ENCODE measurements at regions not wholly inside any gene's neighbourhood (a gene's known extent, or its start where the extent isn't known, plus 50 kb on each side); places are given as distances from the start of the nearest gene placed in this dataset.

GRCh38 chr20:10134176-10134575, 84.5 kb upstream of the SNAP25 start:
- ATAC-seq (ENCODE audit: low read depth in 2 of 2) (no peak), DNase-seq (no peak)
- no peak overlapping the region for H3K27ac Mint-ChIP-seq
- no peaks in the 10 kb centered on the region for H3K4me1 Mint-ChIP-seq
- peaks cover 0 to 1% (median 0%) of the 10 kb centered on the region in 7 donors for H3K9me3 Mint-ChIP-seq
- H3K4me3 Mint-ChIP-seq, result no peak overlapping the region
- no peaks in the 10 kb centered on the region for H3K36me3 Mint-ChIP-seq
- H3K27me3 Mint-ChIP-seq, result peaks cover 6 to 8% (median 6%) of the 10 kb centered on the region in 3 donors

GRCh38 chr20:10135438-10135837, 83.2 kb upstream of the SNAP25 start:
- Mint-ChIP-seq H3K4me1 (no peaks in the 10 kb centered on the region), H3K36me3 (no peaks in the 10 kb centered on the region), H3K9me3 (peaks cover 0 to 1% (median 0%) of the 10 kb centered on the region in 7 donors), H3K27me3 (peaks cover 0 to 8% (median 6%) of the 10 kb centered on the region in 3 donors), H3K27ac (no peak overlapping the region), H3K4me3 (no peak overlapping the region)
- DNase-seq (no peak), ATAC-seq (ENCODE audit: low read depth in 2 of 2) (no peak)

GRCh38 chr20:10137032-10137431, 81.6 kb upstream of the SNAP25 start:
- Mint-ChIP-seq H3K4me3 (no peak overlapping the region), H3K27me3 (peaks cover 10 to 12% (median 10%) of the 10 kb centered on the region in 3 donors), H3K4me1 (no peaks in the 10 kb centered on the region), H3K36me3 (no peaks in the 10 kb centered on the region), H3K9me3 (peaks cover 0 to 3% (median 0%) of the 10 kb centered on the region in 7 donors), H3K27ac (no peak overlapping the region)
- ATAC-seq (ENCODE audit: low read depth in 2 of 2), result no peak
- DNase-seq, result no peak

- Mint-ChIP-seq H3K36me3 (no peaks in the 10 kb centered on the region), H3K27me3 (peaks cover 10 to 13% (median 12%) of the 10 kb centered on the region in 3 donors), H3K9me3 (peaks cover 0 to 3% (median 0%) of the 10 kb centered on the region in 7 donors), H3K4me1 (no peaks in the 10 kb centered on the region), H3K4me3 (no peak overlapping the region), H3K27ac (no peak overlapping the region)
- DNase-seq (no peak), ATAC-seq (ENCODE audit: low read depth in 2 of 2) (no peak)
These were observed 81.1 kb upstream of the SNAP25 start for GRCh38 chr20:10137533-10137932.

- no peaks in the 10 kb centered on the region for H3K4me1 Mint-ChIP-seq
- DNase-seq (no peak), ATAC-seq (ENCODE audit: low read depth in 2 of 2) (no peak)
- no peak overlapping the region for H3K4me3 Mint-ChIP-seq
- H3K36me3 Mint-ChIP-seq, result no peaks in the 10 kb centered on the region
- peaks cover 2 to 14% (median 7%) of the 10 kb centered on the region in 7 donors for H3K9me3 Mint-ChIP-seq
- peaks cover 0 to 4% (median 0%) of the 10 kb centered on the region in 3 donors for H3K27me3 Mint-ChIP-seq
- H3K27ac Mint-ChIP-seq, result no peak overlapping the region
These were observed 61.1 kb upstream of the SNAP25 start for GRCh38 chr20:10157549-10157948.

GRCh38 chr20:10167040-10167439, 51.6 kb upstream of the SNAP25 start:
- Mint-ChIP-seq H3K4me1 (peaks cover 0 to 6% (median 0%) of the 10 kb centered on the region in 3 donors), H3K36me3 (no peaks in the 10 kb centered on the region), H3K27ac (no peak overlapping the region), H3K4me3 (no peak overlapping the region), H3K9me3 (peaks cover 2 to 35% (median 8%) of the 10 kb centered on the region in 7 donors), H3K27me3 (peaks cover 16 to 34% (median 18%) of the 10 kb centered on the region in 3 donors)
- ATAC-seq (ENCODE audit: low read depth in 2 of 2), result no peak
- DNase-seq, result no peak

GRCh38 chr20:10167594-10167993, 51.0 kb upstream of the SNAP25 start:
- peaks cover 21 to 39% (median 22%) of the 10 kb centered on the region in 3 donors for H3K27me3 Mint-ChIP-seq
- H3K4me3 Mint-ChIP-seq, result no peak overlapping the region
- no peak overlapping the region for H3K27ac Mint-ChIP-seq
- ATAC-seq (ENCODE audit: low read depth in 2 of 2) (no peak), DNase-seq (no peak)
- peaks cover 2 to 35% (median 8%) of the 10 kb centered on the region in 7 donors for H3K9me3 Mint-ChIP-seq
- H3K4me1 Mint-ChIP-seq, result peaks cover 3 to 9% (median 4%) of the 10 kb centered on the region in 3 donors
- H3K36me3 Mint-ChIP-seq, result peaks cover 0 to 5% of the 10 kb centered on the region in 2 donors
